GM23338 (cell line): ENCODE measurements at regions not wholly inside any gene's neighbourhood (a gene's known extent, or its start where the extent isn't known, plus 50 kb on each side); places are given as distances from the start of the nearest gene placed in this dataset.

Experiments used
- CREB1 ChIP-seq: fragments of 250-450 bp; sonication (Bioruptor Pico); IDR thresholded peaks from 2 replicates; pipeline ENCODE4 v1.5.0; 2020; ENCODE audit warnings: low read depth, mild to moderate bottlenecking, moderate library complexity
- CTCF ChIP-seq, 2 experiments: fragments of 200-600 bp in 1 of 2; sonication (generic) in 1 of 2; conservative IDR thresholded peaks; 2 replicates each; pipeline versions ENCODE4 v1.5.1 to v1.6.1; 2016 to 2017; ENCODE audit warnings: antibody characterized with exemption in 2 of 2, low read depth in 2 of 2, mild to moderate bottlenecking in 2 of 2, moderate library complexity in 1 of 2
- EZH2phosphoT487 ChIP-seq: fragments of 200-600 bp; sonication (generic); IDR thresholded peaks from one replicate; pipeline ENCODE4 v1.8.1; 2018; ENCODE audit warnings: antibody characterized with exemption; ENCODE audit not compliant: unreplicated experiment

- TF ChIP-seq CTCF (conservative IDR thresholded peaks at IDR 0.05; ENCODE audit: low read depth in 2 of 2) (no peak), CREB1 (CRISPR knock-in tag) (no peak), EZH2phosphoT487 (no peak)
Observed at GRCh38 chr16:77589071-77589765, 133.1 kb upstream of the NUDT7 start.
